Osteoblast (primary cell): ENCODE measurements at regions not wholly inside any gene's neighbourhood (a gene's known extent, or its start where the extent isn't known, plus 50 kb on each side); places are given as distances from the start of the nearest gene placed in this dataset.

ENCODE experiments used
- DNase-seq: peaks from one replicate; pipeline ENCODE4 v3.0.0; 2011; ENCODE audit warnings: low spot score, mixed read lengths; ENCODE audit not compliant: insufficient read length; ENCODE audit errors: missing footprints
- H2AFZ ChIP-seq: 2 replicates; pipeline ENCODE4 v1.6.0; 2011; ENCODE audit warnings: mild to moderate bottlenecking, low read length
- H3K27ac ChIP-seq: 2 replicates; pipeline ENCODE4 v1.5.1; 2011; ENCODE audit warnings: mild to moderate bottlenecking, low read depth, low read length, moderate library complexity
- H3K27me3 ChIP-seq: 2 replicates; pipeline ENCODE4 v1.6.0; 2012; ENCODE audit warnings: mild to moderate bottlenecking, control low read depth, inconsistent platforms, low read length, moderate library complexity; ENCODE audit not compliant: insufficient read depth
- H3K36me3 ChIP-seq: 2 replicates; pipeline ENCODE4 v1.5.1; 2011; ENCODE audit warnings: mild to moderate bottlenecking, low read length, control low read depth, moderate library complexity; ENCODE audit not compliant: insufficient read depth
- H3K4me1 ChIP-seq: 2 replicates; pipeline ENCODE4 v1.5.1; 2011; ENCODE audit warnings: mild to moderate bottlenecking, low read length, control low read depth, moderate library complexity; ENCODE audit not compliant: insufficient read depth
- H3K4me2 ChIP-seq: 2 replicates; pipeline ENCODE4 v1.6.0; 2011; ENCODE audit warnings: mild to moderate bottlenecking, low read length; ENCODE audit not compliant: insufficient read depth
- H3K4me3 ChIP-seq: fragments of 200-600 bp; sonication (generic); 3 replicates; pipeline ENCODE4 v1.5.1; 2012; ENCODE audit warnings: mild to moderate bottlenecking, low read length, inconsistent platforms; ENCODE audit not compliant: insufficient read depth
- H3K79me2 ChIP-seq: 2 replicates; pipeline ENCODE4 v1.6.0; 2012; ENCODE audit warnings: mild to moderate bottlenecking, low read length, control low read depth, inconsistent platforms; ENCODE audit not compliant: insufficient read depth
- H3K9me3 ChIP-seq: 2 replicates; pipeline ENCODE4 v1.5.1; 2011; ENCODE audit warnings: low read depth, low read length, control low read depth
- H4K20me1 ChIP-seq: 2 replicates; pipeline ENCODE4 v1.6.0; 2012; ENCODE audit warnings: mild to moderate bottlenecking, low read length, control low read depth; ENCODE audit not compliant: insufficient read depth
- TF ChIP-seq, protein P1 (sequence below): IDR thresholded peaks from 2 replicates; pipeline ENCODE4 v1.5.1; 2011; ENCODE audit warnings: mild to moderate bottlenecking, low read depth, low read length, moderate library complexity; ENCODE audit errors: extremely low read depth

DNA sequence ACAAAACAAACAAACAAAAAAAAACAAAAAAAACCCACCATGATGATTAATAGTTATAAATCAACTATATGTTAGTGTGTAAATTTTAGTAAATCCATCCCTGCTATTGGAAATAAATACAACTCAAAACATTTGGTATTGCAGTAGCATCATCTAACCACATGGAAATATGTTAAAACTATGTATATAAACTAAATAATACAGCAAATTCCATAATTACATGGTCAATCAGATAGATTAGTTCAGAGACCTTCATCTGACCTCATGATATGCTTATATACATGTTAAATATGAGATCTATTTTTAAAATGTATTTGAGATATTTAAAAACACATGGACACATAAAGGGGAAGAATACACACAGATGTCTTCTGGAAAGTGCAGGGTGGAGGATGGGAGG, 384.2 kb downstream of the TMX3 start:
- Histone ChIP-seq H3K79me2 (no peaks in the 10 kb centered on the region), H3K9me3 (no peaks in the 10 kb centered on the region), H2AFZ (no peak overlapping the region), H3K27ac (no peak overlapping the region), H3K36me3 (no peaks in the 10 kb centered on the region), H3K27me3 (no peaks in the 10 kb centered on the region), H3K4me1 (no peaks in the 10 kb centered on the region), H3K4me3 (no peak overlapping the region), H4K20me1 (no peaks in the 10 kb centered on the region), H3K4me2 (no peak overlapping the region)
- TF ChIP-seq, protein P1, sequence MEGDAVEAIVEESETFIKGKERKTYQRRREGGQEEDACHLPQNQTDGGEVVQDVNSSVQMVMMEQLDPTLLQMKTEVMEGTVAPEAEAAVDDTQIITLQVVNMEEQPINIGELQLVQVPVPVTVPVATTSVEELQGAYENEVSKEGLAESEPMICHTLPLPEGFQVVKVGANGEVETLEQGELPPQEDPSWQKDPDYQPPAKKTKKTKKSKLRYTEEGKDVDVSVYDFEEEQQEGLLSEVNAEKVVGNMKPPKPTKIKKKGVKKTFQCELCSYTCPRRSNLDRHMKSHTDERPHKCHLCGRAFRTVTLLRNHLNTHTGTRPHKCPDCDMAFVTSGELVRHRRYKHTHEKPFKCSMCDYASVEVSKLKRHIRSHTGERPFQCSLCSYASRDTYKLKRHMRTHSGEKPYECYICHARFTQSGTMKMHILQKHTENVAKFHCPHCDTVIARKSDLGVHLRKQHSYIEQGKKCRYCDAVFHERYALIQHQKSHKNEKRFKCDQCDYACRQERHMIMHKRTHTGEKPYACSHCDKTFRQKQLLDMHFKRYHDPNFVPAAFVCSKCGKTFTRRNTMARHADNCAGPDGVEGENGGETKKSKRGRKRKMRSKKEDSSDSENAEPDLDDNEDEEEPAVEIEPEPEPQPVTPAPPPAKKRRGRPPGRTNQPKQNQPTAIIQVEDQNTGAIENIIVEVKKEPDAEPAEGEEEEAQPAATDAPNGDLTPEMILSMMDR = no peak
- no peak for DNase-seq

DNA sequence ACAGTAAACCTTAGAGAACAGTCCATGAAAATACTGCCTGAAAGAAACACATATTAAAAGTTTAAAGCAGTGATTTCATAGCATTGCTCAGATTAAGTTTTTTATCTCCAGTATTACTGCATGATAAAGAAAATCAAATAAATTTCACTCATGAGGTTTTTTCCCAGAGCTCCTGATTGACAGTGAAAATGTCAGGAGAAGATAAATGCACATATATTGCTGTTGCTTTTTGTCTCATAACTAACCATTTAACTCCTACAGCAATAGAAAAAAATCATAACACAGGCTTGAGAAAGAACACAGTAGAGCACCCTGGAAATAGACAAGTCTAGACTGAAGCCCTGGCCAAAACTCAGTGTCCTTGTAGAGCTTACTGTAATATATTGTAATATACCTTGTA, 391.0 kb downstream of the TMX3 start:
- DNase-seq = no peak
- Histone ChIP-seq H3K9me3 (no peaks in the 10 kb centered on the region), H4K20me1 (no peaks in the 10 kb centered on the region), H3K4me3 (no peak overlapping the region), H2AFZ (no peak overlapping the region), H3K4me2 (no peak overlapping the region), H3K4me1 (no peaks in the 10 kb centered on the region), H3K27ac (no peak overlapping the region), H3K36me3 (no peaks in the 10 kb centered on the region), H3K79me2 (no peaks in the 10 kb centered on the region), H3K27me3 (no peaks in the 10 kb centered on the region)
- TF ChIP-seq, protein P1 = no peak

DNA sequence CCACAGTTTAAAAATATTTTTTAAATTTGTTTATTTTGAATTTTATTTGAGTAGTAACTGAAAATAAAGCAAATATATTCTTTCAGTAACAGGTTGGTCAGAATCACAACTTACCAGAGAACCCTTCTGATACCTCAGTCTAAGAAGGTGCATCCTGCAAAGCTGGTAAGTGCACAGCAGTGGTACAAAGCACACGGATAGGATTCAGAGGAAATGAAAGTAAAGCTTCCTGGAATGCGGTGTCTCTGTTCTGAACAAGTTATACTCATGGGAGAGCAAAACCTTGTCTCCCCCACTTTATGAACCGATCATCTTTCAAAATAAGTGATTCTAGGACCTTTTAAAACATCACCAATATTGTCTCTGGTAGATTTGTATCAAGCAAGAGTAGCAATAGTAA, 398.3 kb downstream of the TMX3 start:
- Histone ChIP-seq H3K4me3 (peak overlapping the region; percentile 54), H3K27me3 (no peaks in the 10 kb centered on the region), H3K79me2 (no peaks in the 10 kb centered on the region), H3K9me3 (no peaks in the 10 kb centered on the region), H3K27ac (no peak overlapping the region), H3K4me2 (peak overlapping the region; percentile 78), H4K20me1 (no peaks in the 10 kb centered on the region), H3K36me3 (no peaks in the 10 kb centered on the region), H2AFZ (peak overlapping the region; percentile 78), H3K4me1 (no peaks in the 10 kb centered on the region)
- no peak for DNase-seq
- TF ChIP-seq, protein P1 = no peak

DNA sequence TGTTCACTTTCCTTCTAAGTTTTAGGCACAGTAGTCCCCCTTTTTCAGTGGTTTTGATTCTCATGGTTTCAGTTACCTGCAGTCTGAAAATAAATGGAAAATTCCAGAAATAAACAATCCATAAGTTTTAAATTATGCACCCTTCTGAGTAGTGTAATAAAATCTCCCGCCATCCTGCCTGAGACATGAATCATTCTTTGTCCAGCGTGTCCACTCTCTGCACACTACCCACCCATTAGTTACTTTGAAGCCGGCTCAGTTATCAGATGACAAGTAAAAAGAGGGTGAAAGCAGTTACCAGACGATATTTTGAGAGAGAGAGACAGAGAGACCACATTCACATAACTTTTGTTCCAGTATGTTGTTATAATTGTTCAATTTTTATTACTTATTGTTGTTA, 400.5 kb downstream of the TMX3 start:
- Histone ChIP-seq H3K4me3 (no peak overlapping the region), H3K79me2 (no peaks in the 10 kb centered on the region), H3K9me3 (no peaks in the 10 kb centered on the region), H4K20me1 (no peaks in the 10 kb centered on the region), H3K36me3 (no peaks in the 10 kb centered on the region), H3K4me1 (no peaks in the 10 kb centered on the region), H3K4me2 (no peak overlapping the region), H2AFZ (peak overlapping the region; percentile 36), H3K27me3 (no peaks in the 10 kb centered on the region), H3K27ac (no peak overlapping the region)
- TF ChIP-seq, protein P1 = no peak
- DNase-seq = no peak
